Hepatocyte (in vitro differentiated cells): ENCODE measurements at regions not wholly inside any gene's neighbourhood (a gene's known extent, or its start where the extent isn't known, plus 50 kb on each side); places are given as distances from the start of the nearest gene placed in this dataset.

Experiments
- CTCF ChIP-seq: fragments of 200-600 bp; sonication (generic); IDR thresholded peaks from 2 replicates; pipeline ENCODE4 v1.5.1; 2016; ENCODE audit warnings: antibody characterized with exemption, mild to moderate bottlenecking; ENCODE audit not compliant: poor library complexity
- EZH2phosphoT487 ChIP-seq: fragments of 200-600 bp; sonication (generic); IDR thresholded peaks from one replicate; pipeline ENCODE4 v1.6.1; 2018; ENCODE audit warnings: antibody characterized with exemption, mild to moderate bottlenecking, low read depth, moderate library complexity; ENCODE audit not compliant: unreplicated experiment, severe bottlenecking

DNA sequence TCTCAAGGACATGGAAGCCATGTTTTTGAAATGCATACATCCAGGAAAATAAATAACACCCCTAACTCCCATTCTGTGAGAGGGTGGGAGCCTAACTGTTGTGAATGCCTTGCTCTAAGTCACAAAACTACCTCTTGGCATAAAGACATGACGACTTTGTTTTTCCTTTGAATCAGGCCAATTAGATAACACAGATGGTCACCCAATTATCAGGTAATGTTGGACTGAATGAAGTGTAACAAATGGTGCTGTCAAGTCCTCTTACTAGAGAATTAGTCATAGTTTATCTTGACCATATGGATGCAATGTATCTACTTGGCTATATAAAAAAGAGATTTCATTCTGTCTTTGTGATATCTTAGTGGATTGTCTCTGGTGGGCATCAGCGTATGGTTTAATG is 553.6 kb upstream of the ATXN8OS start:
- no peak for TF ChIP-seq CTCF
- TF ChIP-seq EZH2phosphoT487 = no peak
